ENCODE measurements at regions not wholly inside any gene's neighbourhood (a gene's known extent, or its start where the extent isn't known, plus 50 kb on each side); places are given as distances from the start of the nearest gene placed in this dataset.
"Not testable (repeated sequence)": the region's sequence is repeated elsewhere in the genome, so short reads cannot be mapped to it uniquely, and the experiment has no call there.

GRCh38 chr20:25858495-25859425, 162.1 kb upstream of the ZNF337 start:
- no peaks in the 10 kb centered on the region for H3K36me3 ChIP-seq
- no peak for ATAC-seq
- H3K27ac ChIP-seq, result peak overlapping the region in 1 of 10 donors; percentile 15
- 53 to 58% methylated on average over 37 of the region's 37 CpGs for WGBS, 2 donors
- no peaks in the 10 kb centered on the region for H3K9me3 ChIP-seq
- H3K4me3 ChIP-seq, result peak overlapping the region; percentile 18 to 47 (median 34)
- intact Hi-C loops (cut with DNase I), result no loop called here
- H3K4me1 ChIP-seq, result peaks cover 5 to 52% (median 19%) of the 10 kb centered on the region in 9 donors
- H3K27me3 ChIP-seq, result peaks cover 0 to 52% (median 3%) of the 10 kb centered on the region in 7 donors
- no peak for DNase-seq
- no peak for TF ChIP-seq CTCF (IDR thresholded peaks at IDR 0.05)

GRCh38 chr20:25857091-25857788, 160.6 kb upstream of the ZNF337 start:
- H3K27me3 ChIP-seq, result peaks cover 0 to 39% (median 3%) of the 10 kb centered on the region in 7 donors
- ATAC-seq; DNase-seq; H3K9me3 ChIP-seq; H3K36me3 ChIP-seq; H3K27ac ChIP-seq; intact Hi-C loops (cut with DNase I): not testable (repeated sequence)
- WGBS, 2 donors, result 90 to 94% methylated on average over 28 of the region's 28 CpGs
- peaks cover 5 to 51% (median 12%) of the 10 kb centered on the region in 9 donors for H3K4me1 ChIP-seq
- H3K4me3 ChIP-seq, result peak overlapping the region in 1 of 10 donors; percentile 5

- 89 to 90% methylated on average over 21 of the region's 21 CpGs for WGBS, 2 donors
- intact Hi-C loops (cut with DNase I), result no loop called here
These were observed 159.7 kb upstream of the ZNF337 start for GRCh38 chr20:25856256-25856884.

DNA sequence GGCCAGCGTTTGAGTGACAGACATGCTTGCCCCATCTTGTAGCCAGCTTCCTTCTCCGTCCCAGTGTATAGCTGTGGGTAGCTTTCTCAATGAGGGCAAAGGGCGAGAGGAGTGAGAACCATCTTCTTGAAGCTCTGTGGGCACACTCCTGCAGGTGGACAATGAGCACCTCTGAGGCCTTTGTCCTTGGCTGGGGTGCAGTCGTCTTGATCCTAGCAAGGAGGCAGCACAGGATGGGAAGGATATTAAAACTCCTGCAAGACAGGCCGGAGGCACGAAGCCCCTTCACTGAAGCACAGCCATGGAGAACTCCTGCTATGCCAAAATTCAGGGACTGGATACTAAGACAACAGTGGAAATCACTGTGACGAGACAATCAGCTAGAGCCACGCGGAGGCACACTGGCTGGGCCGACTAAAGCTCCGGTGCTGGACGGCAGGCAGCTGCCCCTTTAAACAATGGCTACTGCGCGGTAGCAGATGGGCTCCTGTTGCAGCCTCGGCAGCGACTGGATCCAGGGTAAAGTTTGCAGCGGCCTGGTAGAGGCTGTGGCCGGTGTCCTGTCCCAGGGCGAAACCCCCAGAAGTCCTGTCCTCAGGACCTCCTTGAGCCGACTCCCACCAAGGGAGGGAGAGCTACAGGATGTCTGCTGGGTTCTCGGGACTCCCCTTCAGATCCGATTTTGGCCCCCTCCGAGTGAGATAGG, 159.0 kb upstream of the ZNF337 start:
- DNase-seq; H3K9me3 ChIP-seq; H3K36me3 ChIP-seq; intact Hi-C loops (cut with DNase I); ATAC-seq; H3K4me3 ChIP-seq; H3K27ac ChIP-seq: not testable (repeated sequence)
- peaks cover 0 to 45% (median 6%) of the 10 kb centered on the region in 9 donors for H3K4me1 ChIP-seq
- peaks cover 0 to 26% (median 3%) of the 10 kb centered on the region in 7 donors for H3K27me3 ChIP-seq
- WGBS, 2 donors, result 93 to 94% methylated on average over 23 of the region's 23 CpGs

More at GRCh38 chr20:25856256-25856884, 159.7 kb upstream of the ZNF337 start:
- ATAC-seq, result no peak
- H3K36me3 ChIP-seq, result no peaks in the 10 kb centered on the region
- no peak overlapping the region for H3K27ac ChIP-seq
- peaks cover 0 to 31% (median 3%) of the 10 kb centered on the region in 7 donors for H3K27me3 ChIP-seq
- H3K4me3 ChIP-seq, result no peak overlapping the region
- no peaks in the 10 kb centered on the region for H3K9me3 ChIP-seq
- no peak for TF ChIP-seq CTCF (IDR thresholded peaks at IDR 0.05)
- DNase-seq, result no peak
- H3K4me1 ChIP-seq, result peaks cover 0 to 49% (median 6%) of the 10 kb centered on the region in 9 donors

GRCh38 chr20:25854666-25855065, 158.0 kb upstream of the ZNF337 start:
- H3K36me3 ChIP-seq; H3K9me3 ChIP-seq; H3K27ac ChIP-seq; DNase-seq; ATAC-seq; intact Hi-C loops (cut with DNase I): not testable (repeated sequence)
- peak overlapping the region in 6 of 10 donors; percentile 42 to 80 (median 64) for H3K4me3 ChIP-seq
- 92 to 93% methylated on average over 11 of the region's 11 CpGs for WGBS, 2 donors
- peaks cover 0 to 16% (median 2%) of the 10 kb centered on the region in 7 donors for H3K27me3 ChIP-seq
- H3K4me1 ChIP-seq, result peaks cover 0 to 35% (median 6%) of the 10 kb centered on the region in 9 donors

DNA sequence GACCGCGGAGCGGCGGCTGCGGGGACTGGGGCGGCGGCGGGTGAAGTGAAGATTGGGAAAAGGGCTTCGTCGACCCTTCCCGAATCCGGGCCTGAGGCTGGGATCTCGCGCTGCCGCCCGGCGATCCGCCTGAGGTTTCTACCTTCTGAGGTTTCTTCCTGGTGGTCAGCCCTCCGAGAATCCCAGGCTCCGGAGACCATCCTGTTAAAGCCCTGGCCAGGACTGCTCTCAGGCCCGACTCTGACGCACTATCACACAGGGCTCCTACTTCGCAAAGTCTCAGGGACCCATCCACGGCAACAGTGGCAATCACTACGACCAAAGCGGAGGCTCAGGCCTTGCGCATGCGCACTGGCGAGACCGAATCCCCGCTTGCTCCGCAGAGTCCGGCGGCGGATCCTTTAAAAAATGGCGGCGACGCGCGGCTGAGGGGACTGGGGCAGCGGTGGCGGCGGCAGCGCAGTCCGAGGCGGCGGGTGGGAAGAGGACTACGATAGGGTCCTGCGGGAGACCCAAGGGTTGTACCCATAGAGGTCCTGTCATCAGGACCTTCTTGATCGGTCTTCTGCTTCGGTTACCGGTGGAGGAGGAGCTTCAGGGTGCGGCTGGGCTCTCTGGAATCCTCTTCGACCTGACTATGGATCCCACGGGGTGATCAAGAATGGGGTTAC, 157.2 kb upstream of the ZNF337 start:
- Histone ChIP-seq H3K4me1 (peaks cover 0 to 31% (median 6%) of the 10 kb centered on the region in 9 donors), H3K4me3 (peak overlapping the region; percentile 42 to 80 (median 63)), H3K27ac (peak overlapping the region in 9 of 10 donors; percentile 39 to 77 (median 70)), H3K27me3 (peaks cover 0 to 11% (median 0%) of the 10 kb centered on the region in 7 donors)
- DNase-seq, result peak; percentile 91
- peak; percentile 83 to 94 (median 90) for ATAC-seq
- WGBS, 2 donors, result 1 to 3% methylated on average over 55 of the region's 55 CpGs
- H3K36me3 ChIP-seq; intact Hi-C loops (cut with DNase I); H3K9me3 ChIP-seq: not testable (repeated sequence)

DNA sequence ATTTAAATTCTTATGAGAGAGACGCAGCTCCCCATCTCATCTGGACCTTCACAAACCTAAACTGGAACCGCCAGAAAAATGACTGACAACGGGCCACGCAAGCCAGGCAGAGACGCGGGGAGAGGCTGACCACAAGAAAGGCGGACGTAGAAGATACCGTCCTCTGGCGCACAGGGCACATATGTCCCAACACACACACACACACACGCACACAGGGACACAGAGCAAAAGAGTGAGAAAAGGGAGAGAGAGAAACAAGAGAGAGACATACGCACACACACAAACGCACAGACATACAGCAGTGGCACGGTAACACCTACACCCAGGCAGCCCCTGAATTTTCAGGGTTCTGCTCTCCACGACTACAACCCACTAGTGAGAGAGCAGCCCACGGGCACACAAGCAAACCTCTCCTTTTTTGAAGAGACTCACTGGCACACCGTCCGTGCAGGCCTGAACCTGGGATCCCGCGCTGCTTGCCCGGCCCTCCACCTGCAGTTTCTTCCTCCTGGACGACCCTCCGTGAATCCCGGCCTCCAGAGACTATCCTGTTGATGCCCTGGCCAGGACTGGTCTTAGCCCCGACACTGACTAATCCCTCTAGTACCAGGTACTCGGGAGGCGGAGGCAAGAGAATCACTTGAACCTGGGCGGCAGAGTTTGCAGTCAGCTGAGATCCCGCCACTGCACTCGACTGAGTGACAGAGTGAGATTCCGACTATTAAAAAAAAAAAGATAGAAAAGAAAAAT, 156.5 kb upstream of the ZNF337 start:
- intact Hi-C loops (cut with DNase I); H3K27me3 ChIP-seq; H3K9me3 ChIP-seq; H3K36me3 ChIP-seq; DNase-seq: not testable (repeated sequence)
- H3K4me3 ChIP-seq, result peak overlapping the region; percentile 42 to 80 (median 63)
- H3K27ac ChIP-seq, result peak overlapping the region in 8 of 10 donors; percentile 39 to 77 (median 70)
- H3K4me1 ChIP-seq, result peaks cover 0 to 24% (median 3%) of the 10 kb centered on the region in 9 donors
- 53 to 59% methylated on average over 31 of the region's 31 CpGs for WGBS, 2 donors
- ATAC-seq, result peak in 2 of 8 donors; percentile 2 to 15

All from heart right ventricle (tissue), 16 donors.